ENCODE measurements at regions not wholly inside any gene's neighbourhood (a gene's known extent, or its start where the extent isn't known, plus 50 kb on each side); places are given as distances from the start of the nearest gene placed in this dataset.

DNA sequence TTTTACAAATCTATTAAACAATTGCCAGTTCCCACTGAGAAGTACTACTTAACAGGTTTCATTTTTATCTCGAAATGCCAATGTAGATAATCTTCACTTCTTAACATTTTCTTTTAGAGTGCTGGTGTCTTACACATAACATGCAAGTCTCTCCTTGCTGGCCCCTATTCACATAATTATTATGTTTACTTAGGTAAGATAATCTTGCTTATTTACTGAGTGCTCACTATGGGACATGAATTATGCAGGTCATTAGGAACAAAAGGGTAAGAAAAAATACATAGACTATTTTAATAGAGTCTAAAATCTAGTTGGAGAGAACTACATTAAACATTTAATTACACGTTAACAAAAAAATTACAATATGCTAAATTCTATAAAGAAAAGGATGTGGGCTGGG is 328.4 kb downstream of the PRR16 start:
- TF ChIP-seq, protein P1, sequence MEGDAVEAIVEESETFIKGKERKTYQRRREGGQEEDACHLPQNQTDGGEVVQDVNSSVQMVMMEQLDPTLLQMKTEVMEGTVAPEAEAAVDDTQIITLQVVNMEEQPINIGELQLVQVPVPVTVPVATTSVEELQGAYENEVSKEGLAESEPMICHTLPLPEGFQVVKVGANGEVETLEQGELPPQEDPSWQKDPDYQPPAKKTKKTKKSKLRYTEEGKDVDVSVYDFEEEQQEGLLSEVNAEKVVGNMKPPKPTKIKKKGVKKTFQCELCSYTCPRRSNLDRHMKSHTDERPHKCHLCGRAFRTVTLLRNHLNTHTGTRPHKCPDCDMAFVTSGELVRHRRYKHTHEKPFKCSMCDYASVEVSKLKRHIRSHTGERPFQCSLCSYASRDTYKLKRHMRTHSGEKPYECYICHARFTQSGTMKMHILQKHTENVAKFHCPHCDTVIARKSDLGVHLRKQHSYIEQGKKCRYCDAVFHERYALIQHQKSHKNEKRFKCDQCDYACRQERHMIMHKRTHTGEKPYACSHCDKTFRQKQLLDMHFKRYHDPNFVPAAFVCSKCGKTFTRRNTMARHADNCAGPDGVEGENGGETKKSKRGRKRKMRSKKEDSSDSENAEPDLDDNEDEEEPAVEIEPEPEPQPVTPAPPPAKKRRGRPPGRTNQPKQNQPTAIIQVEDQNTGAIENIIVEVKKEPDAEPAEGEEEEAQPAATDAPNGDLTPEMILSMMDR (IDR thresholded peaks at IDR 0.05): no peak
- no peak for TF ChIP-seq POLR2A (IDR thresholded peaks at IDR 0.05)

Data from testis (tissue), 2 donors.